ENCODE measurements at regions not wholly inside any gene's neighbourhood (a gene's known extent, or its start where the extent isn't known, plus 50 kb on each side); places are given as distances from the start of the nearest gene placed in this dataset.
"Not testable (repeated sequence)": the region's sequence is repeated elsewhere in the genome, so short reads cannot be mapped to it uniquely, and the experiment has no call there.

DNA sequence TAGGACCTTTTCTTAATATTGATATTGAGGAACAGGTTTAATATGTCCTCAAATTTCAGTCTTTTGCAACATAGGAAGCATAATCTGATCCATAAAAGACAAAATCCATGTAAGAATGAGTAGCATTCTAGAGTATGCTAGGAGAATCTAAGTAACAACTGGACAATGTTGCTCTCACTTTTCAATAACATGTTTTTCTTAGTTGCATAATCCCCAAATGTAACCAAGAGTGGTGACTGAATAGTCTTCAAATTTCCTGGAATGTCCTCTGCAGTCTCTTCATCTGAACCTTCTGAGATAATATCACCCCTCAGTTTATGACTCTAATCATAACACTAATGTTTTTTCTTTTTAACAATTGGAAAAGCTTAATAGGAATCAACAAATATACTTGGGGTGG, 110.0 kb upstream of the ZEB2 start:
- no peak for DNase-seq (ENCODE audit: low read depth, low spot score)

DNA sequence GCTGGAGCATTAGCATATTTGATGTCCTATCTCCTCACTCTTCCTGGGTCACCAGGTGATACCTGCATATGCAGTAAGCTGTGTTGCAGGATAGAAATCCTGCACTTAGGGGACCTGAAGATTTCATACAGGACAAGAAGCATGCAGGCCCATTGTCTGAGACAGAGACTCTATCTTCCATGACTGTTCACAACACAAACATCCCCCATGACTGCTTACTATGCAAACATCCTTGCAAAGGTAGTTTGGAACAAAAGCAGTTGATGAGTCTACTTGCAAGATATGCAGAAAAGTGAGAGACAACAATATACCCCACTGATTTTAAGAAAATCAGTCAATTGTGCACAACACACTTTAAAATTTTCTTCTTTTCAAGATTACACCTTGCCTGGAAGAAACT, 108.6 kb upstream of the ZEB2 start:
- DNase-seq (ENCODE audit: low read depth, low spot score): no peak

DNA sequence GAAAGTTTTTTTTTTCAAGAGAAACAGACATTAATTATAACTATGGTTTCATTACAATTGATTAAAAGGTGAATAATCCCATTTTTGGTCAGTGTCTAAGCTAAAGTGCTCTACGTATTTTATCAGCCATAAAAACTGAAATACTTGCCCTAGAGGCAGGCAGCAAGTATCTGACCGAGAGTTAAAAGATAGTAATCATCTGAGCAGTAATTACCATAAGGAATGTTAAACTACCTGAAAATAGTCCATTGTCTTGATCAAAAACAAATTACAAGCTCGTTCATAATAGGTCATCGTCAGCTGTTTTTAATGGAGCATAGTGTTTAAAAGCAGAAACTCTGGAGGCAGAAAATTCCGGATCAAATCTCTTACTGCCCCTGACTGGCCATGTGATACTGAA, 105.7 kb upstream of the ZEB2 start:
- DNase-seq (ENCODE audit: low read depth, low spot score): no peak

DNA sequence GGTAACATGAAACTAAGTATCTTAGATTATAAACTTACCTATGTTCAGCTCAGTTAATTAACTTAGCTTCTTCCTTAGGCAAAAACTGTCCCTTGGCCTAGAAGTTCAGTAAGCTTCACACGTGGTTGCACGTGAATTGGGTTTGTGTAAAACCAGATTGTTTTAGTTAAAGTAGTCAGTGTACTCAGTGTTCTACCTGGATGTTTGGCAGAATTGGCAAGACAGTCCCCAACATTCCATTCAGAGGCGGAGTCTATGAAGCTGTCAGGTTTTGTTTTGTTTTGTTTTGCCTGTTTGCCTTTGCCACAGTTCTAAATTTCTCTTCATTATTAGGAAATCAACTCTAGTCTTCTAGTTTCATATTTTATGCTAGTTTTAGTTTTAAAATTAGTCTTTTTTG, 105.3 kb upstream of the ZEB2 start:
- no peak for DNase-seq (ENCODE audit: low read depth, low spot score)

DNA sequence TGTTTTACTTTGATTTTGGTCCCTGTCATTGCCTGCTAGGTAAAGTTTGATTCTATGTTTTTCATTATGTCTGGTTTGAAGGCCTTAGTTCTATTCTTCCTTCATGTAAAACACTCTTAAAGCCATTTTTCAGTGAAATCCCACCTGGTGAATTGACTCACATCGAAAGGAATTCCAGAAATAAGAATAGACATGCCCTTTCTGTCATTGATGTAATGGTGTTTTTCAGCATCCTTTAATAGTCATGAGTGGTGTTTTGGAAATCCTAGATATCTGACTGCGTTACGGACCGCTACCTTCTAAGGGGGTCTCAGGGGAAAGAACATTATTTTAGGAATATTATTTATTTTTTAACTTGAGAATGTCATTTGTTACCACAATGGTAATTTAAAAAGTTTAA, 104.5 kb upstream of the ZEB2 start:
- DNase-seq (ENCODE audit: low read depth, low spot score): no peak

DNA sequence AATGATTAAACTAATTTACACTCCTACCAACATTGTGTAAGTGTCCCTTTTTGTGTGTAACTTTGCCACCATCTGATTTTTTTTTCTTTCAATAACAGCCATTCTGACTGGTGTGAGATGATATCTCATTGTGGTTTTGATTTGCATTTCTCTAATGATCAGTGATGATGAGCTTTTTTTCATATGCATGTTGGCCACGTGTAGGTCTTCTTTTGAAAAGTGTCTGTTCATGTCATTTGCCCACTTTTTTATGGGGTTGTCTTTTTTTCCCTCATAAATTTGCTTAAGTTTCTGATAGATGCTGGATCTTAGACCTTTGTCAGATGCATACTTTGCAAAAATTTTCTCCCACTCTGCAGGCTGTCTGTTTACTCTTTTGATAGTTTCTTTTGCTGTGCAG, 102.5 kb upstream of the ZEB2 start:
- DNase-seq (ENCODE audit: low read depth, low spot score): not testable (repeated sequence)

DNA sequence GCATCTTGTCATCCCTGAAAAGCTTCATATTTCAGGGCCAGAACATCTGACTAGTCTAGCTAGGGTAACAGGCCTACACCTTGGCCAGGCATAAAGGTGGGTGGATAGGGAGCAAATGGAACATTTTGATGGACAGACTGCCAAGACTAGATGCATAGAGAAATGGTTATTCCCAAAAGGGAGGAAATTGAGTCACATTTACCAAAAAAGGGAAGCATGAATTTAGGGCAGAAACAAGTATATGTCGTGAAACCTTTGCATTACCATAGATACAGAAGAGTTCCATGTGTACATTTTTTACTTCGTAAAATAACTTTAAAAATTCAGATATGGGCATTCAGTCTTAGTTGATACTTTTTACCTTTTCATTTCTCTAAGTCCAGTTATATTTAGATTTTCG, 101.3 kb upstream of the ZEB2 start:
- no peak for DNase-seq (ENCODE audit: low read depth, low spot score)

DNA sequence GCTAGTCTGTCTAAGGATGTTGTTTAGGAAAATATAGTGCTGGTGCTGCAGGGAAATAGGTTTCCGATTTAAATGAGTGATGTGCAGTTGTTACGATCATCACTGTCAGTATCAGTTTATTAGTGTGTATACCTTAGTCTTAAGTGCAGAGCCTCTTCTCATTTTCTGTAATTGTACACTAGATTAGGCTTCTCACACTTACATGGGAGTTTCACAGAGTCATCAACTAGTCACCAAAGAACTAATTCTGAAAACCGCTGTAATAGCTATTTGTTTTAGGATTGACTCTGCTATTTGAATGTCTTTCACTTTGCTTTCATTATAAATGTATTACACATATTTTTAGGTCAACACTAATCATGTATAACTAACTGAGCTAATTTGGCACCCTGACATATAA, 99.8 kb upstream of the ZEB2 start:
- no peak for DNase-seq (ENCODE audit: low read depth, low spot score)

DNA sequence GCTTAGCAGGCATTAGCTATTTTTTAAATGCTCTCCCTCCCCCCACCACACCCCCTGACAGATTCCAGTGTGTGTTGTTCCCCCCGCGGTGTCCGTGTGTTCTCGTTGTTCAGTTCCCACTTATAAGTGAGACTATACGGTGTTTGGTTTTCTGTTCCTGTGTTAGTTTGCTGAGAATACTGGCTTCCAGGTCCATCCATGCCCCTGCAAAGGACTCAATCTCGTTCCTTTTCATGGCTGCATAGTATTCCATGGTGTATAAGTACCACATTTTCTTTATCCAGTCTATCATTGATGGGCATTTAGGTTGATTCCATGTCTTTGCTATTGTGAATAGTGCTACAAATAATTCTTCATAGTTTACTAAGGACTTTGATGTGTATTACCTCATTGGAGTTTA, 97.3 kb upstream of the ZEB2 start:
- not testable (repeated sequence) for DNase-seq (ENCODE audit: low read depth, low spot score)

DNA sequence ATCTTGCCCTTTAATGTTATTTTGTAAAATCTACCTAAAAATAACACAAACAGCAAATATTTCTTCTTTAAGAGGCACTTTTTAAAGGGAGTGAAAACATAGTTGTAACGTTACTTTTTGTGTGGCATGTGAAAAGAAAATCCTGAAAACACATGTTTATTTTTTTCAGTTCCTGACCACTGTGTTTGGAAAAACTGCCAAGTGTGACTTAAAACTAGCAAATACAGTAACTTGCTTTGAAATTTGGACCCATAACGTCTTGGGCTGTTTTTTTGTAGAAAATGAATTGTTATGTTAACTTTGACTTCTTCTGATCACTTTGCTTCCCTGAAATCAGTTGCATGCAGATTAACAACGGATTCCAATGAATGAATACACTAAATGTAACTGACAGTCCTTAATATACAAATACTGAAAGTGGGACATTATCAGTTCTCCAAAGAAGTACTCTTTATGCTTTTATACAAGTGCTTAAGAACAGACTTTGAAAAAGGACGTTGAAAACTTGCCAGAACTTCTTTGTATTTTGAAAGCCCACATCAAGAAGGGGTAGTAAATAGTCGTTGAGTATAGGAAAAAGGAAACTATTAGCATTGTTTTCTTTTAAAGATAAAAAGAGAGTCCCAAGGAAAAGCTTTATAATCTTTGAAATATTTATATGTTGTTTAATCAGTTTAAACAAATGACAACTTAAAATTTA, 96.1 kb upstream of the ZEB2 start:
- no peak for DNase-seq (ENCODE audit: low read depth, low spot score)

DNA sequence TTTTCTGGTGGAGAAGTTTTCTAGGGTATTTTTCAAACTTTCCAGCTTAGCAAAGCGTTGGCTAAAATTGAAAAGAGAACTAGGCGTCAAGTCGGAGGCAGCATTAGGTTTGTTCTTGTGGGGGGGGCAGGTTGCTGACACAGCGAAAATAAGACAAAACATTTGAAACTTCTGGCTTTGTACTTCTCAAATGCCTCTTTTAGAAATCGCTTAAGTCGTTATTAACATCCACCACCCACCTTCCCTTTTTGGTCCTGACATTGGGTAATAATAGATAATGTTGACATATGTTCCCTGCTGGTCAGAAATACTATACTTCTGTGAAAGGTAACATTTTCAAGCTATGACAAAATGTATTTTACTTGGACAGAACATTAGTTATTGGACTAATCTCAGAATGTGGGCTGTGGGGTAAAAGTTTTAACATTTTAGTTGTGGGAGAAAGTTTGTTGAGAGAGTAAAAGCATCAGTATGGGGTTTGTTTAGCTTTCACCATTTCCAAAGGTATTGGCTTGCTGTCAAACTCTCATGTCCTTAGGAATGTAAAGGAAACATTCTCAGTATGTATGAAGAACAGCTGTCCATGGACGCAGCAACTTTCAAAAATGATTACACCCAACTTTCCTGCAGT, 88.1 kb upstream of the ZEB2 start:
- DNase-seq (ENCODE audit: low read depth, low spot score): no peak

DNA sequence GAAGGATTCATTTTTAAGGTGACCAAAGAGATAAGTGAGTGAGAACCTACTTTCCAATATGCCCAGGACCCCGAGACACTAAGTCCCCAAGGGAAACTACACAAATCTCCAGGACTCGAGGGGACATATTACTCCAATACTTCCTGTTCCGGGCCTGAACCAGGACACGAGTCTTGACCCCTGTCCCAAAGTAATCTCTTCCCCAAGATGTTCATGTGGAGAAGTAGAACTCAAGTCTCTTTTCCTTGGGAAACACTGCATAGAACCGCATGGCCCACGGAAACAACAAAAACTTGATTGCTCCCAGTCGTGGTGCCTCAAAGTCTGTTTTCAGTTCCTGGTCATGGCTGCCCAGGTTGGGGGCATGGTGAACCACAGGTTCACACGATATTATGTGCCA, 87.2 kb upstream of the ZEB2 start:
- DNase-seq (ENCODE audit: low read depth, low spot score): no peak

DNA sequence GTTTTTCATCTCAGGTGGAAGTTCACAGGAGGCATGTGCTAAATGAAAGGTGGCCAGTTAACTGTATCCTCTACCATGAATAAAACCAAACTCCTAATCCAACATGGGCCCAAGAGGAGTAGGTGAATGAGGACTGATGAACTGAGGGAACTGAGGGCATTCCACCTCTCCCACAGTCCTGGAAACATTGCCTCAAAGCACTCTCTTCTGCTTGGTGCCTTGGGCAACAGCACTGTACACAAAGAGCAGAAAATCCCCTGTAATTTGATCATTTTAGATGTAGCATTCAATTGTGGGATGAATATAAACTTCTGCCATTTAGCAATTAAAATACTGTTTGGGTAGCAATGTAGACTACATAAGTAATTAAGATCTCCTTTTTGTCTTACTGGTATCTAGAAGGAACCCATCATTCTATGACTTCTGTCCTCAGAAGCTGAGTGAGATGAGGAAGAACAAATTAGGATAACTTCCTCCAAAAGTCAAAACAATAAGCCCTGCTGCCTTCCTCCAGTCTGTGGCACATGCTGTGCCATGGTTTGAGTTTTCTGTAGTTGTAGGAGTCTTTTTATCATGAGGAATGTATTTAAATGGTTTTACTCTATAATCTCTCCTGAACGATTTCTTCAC, 86.7 kb upstream of the ZEB2 start:
- no peak for DNase-seq (ENCODE audit: low read depth, low spot score)

DNA sequence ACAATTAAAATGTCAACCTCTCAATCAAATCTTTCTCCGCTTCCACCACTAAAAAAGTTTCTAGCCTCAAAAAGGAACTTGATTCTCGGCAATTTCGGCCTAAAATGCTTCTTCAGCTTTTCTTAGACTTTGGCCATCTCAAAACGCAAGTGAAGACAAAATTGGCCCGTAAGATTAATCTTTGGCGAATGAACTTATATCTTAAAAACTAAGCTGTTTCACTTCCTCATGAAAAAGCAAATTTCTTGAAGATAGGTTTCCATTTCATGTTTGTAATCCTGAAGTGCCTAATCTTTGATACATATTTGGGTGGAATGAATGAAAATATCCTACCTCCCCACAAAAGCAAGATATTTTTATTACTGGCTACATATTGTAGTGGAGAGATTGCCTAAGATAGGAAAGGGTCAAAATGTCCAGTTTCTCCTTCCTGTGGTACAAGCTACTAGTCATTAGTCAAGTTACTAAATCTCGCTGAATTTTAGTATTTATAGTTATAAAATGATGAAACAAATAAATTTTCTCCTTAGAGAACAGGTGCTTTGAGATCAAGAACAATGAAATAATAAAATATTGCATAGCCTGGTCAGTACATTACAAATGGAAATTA, 85.4 kb upstream of the ZEB2 start:
- no peak for DNase-seq (ENCODE audit: low read depth, low spot score)

DNA sequence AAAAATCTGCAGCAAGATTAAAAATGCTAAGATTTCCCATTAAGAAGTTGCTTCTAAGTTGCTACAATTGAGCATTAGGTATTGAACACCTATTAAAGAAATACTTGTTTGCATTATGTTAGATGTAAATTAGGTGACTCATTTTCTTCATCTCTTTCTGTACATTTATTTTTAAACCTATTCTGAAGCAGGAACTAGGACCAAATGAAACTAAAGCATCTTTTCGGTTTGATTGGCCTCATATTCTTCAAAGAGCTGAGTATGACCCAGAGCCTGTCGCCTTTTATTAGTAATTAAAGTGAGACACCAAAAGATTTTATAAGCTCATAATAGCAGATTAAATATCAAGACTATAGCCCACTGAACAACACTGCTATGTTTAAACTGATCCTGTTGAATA, 83.4 kb upstream of the ZEB2 start:
- no peak for DNase-seq (ENCODE audit: low read depth, low spot score)

DNA sequence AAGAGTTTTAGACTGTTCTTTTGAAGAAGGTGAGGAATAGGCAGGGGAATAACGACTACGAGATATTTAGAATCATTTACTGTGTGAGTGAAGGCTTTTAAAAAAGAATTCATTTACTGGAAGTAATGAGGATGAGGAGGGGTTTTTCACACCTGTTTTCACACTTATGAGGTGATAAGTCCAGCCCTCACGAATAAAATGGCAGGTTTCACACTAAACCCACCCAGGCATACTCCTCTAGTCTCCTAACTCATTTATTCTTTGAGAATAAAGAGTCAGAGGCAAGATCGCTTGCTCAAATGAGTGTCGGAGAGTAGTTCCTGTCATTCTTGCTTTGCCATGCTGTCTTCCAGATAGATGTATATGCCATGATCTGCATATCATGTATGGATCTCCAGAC, 79.0 kb upstream of the ZEB2 start:
- no peak for DNase-seq (ENCODE audit: low read depth, low spot score)

DNA sequence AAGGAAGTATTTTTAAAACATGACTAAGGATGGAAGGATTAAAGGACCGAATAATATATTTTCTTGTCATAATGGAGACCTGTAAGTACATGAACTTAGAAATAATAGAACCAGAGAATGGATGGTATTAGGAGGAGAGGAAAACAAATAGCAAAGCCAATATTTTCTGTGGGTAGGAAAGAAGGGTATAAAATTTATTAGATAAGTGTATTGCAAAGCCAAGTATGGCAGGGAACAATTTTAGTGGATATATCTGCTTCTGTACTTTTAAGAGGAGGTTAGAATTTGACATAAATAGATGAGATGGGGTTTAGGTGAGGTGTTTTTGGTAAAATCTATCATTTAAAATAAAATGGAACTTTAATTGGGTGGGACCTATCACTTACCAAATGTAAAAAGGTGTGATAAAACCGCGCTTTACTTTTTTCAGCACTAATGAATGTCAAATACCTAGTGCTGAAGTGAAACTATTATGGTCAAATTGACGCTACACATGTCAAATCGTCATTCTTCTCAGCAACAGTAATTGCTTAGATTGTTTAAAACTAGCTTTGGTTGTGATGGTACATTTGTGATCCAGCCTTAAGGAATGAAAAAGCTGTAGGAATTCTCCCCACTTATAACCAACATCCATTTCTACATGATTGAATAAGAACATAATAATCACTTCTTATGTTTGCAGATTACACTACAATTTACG, 78.1 kb upstream of the ZEB2 start:
- no peak for DNase-seq (ENCODE audit: low read depth, low spot score)

DNA sequence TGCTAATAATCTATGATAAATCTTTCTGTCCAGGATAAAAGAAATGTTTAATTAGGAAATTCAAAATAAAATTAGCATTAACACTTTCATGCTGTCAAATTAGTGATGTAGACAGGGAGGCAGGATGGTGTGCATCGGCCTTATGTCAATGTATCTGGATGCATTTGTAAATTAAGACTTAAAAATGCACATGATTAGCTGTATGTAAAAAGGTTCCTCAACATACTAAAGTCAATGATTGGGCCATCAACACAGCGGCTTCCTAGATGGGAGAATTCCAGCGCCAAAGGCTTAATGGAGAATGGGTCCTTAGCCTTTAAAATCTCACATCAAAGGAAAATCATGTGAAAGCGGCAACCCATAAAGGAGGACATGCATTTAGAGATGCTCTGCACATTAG, 77.5 kb upstream of the ZEB2 start:
- DNase-seq (ENCODE audit: low read depth, low spot score): no peak

DNA sequence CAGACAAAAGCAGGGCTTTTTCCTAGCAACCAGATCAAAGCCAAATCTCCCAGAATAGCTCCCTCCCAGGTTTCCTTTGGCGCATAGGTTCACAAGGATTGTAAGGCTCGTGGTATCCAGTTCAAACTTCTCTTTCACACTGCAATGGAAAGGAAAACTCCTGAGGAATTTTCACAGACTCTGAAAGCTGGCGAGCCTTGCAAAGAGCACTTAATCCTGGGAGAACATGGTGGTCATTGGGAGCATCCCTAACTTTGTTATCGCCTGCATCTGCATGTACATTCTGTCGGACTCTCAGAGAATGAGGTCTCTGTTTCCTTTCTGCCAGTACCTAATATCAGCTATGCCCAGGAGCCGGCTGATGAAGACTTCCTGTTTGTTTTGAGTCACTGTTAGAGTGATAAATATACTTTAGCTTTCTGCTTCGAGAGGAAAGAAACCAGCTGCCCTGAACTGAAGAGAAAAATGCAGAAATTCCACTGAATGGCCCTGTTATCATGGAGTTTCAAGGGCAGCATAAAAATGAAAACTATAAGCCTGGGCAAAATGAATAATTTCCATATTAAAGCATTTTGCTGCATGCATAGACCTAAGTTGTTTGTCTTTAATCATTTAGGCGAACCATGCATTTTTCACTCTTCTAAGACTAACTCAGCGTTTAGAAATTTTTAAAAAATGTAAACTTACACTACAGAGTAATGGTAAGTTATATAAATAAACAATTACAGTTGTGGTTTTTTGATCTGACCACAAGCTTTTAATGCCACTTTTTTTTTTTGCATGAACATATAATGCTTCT, 76.4 kb upstream of the ZEB2 start:
- DNase-seq (ENCODE audit: low read depth, low spot score): peak; percentile 71

DNA sequence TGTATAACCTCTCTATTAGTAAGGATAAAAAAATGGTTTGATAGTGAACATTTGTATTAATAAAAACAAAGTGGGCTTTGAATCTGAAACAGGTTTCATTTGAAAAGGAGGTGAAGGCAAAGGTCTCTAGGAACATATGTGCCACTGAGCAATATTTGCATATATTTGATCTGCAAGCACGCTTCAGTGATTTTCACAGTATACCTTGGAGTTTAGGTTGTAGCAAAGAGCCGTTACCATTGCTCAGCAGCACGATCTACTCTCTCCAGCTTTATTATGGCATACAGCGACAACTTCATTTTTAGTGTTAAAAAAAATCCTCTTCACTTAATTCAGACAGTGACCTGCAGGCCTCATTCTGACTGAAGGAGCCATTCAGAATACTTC, 75.8 kb upstream of the ZEB2 start:
- no peak for DNase-seq (ENCODE audit: low read depth, low spot score)

DNA sequence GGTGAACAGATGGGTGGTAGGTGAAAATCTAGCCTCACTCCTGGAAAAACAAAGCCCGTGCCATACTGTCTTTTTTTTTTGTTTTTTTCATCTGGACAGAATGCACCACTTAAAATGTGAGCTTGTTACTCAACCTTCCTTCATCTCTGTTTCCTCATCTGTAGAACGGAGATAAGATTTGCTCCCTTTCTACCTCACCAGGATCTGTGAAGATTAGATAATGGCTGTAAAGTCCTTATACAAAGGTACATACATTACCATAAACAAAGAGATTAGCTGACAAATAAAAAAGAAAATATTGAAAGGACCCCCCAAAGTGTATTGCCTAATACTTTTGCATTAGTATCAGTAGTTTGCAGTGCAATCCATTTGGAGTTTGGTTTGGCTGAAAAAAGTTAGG, 75.4 kb upstream of the ZEB2 start:
- no peak for DNase-seq (ENCODE audit: low read depth, low spot score)
